HG03135 (cell line): ENCODE measurements at regions not wholly inside any gene's neighbourhood (a gene's known extent, or its start where the extent isn't known, plus 50 kb on each side); places are given as distances from the start of the nearest gene placed in this dataset.

Source experiments
- ATAC-seq: cut with Tn5 transposase; IDR thresholded peaks from one replicate; pipeline ENCODE4 v1.9.1; 2021; ENCODE audit warnings: mild to moderate bottlenecking, moderate library complexity; ENCODE audit not compliant: unreplicated experiment

- ATAC-seq: no peak
Observed at GRCh38 chr16:62585041-62585545, 548.9 kb upstream of the CDH8 start.

GRCh38 chr16:62583414-62583813, 547.2 kb upstream of the CDH8 start:
- ATAC-seq: no peak

- no peak for ATAC-seq
Observed at GRCh38 chr16:62573466-62573865, 537.2 kb upstream of the CDH8 start.

- ATAC-seq: no peak
Observed at GRCh38 chr16:62568926-62569325, 532.7 kb upstream of the CDH8 start.

- ATAC-seq: no peak
Observed at GRCh38 chr16:62565706-62566105, 529.5 kb upstream of the CDH8 start.

GRCh38 chr16:62564291-62564690, 528.1 kb upstream of the CDH8 start:
- ATAC-seq: no peak

GRCh38 chr16:62562121-62562520, 525.9 kb upstream of the CDH8 start:
- ATAC-seq: no peak

GRCh38 chr16:62549875-62550274, 513.6 kb upstream of the CDH8 start:
- no peak for ATAC-seq

GRCh38 chr16:62548095-62548494, 511.9 kb upstream of the CDH8 start:
- no peak for ATAC-seq

GRCh38 chr16:62546701-62547100, 510.5 kb upstream of the CDH8 start:
- no peak for ATAC-seq

- no peak for ATAC-seq
Observed at GRCh38 chr16:62545039-62545438, 508.8 kb upstream of the CDH8 start.

- no peak for ATAC-seq
Observed at GRCh38 chr16:62543516-62543915, 507.3 kb upstream of the CDH8 start.

- ATAC-seq: no peak
Observed at GRCh38 chr16:62539657-62540056, 503.4 kb upstream of the CDH8 start.

- ATAC-seq: no peak
Observed at GRCh38 chr16:62530426-62530825, 494.2 kb upstream of the CDH8 start.

GRCh38 chr16:62516001-62516400, 479.8 kb upstream of the CDH8 start:
- no peak for ATAC-seq

- ATAC-seq: no peak
Observed at GRCh38 chr16:62503073-62503472, 466.8 kb upstream of the CDH8 start.

- no peak for ATAC-seq
Observed at GRCh38 chr16:62478903-62479458, 442.7 kb upstream of the CDH8 start.

GRCh38 chr16:62477796-62478195, 441.6 kb upstream of the CDH8 start:
- no peak for ATAC-seq

GRCh38 chr16:62475573-62475972, 439.3 kb upstream of the CDH8 start:
- ATAC-seq: no peak

- no peak for ATAC-seq
Observed at GRCh38 chr16:62462971-62463370, 426.7 kb upstream of the CDH8 start.

- no peak for ATAC-seq
Observed at GRCh38 chr16:62450291-62450690, 414.1 kb upstream of the CDH8 start.

GRCh38 chr16:62445909-62446308, 409.7 kb upstream of the CDH8 start:
- no peak for ATAC-seq

- ATAC-seq: no peak
Observed at GRCh38 chr16:62424206-62424605, 388.0 kb upstream of the CDH8 start.
